Testis (tissue), 2 donors: ENCODE measurements at regions not wholly inside any gene's neighbourhood (a gene's known extent, or its start where the extent isn't known, plus 50 kb on each side); places are given as distances from the start of the nearest gene placed in this dataset.

Experiments
- DNase-seq: peaks from one replicate; pipeline ENCODE4 v3.0.0-alpha.2; 2019
- H3K27ac ChIP-seq, 2 donors: fragments of 200-600 bp; sonication (generic); one replicate each; pipeline ENCODE4 v1.5.1; 2019
- H3K27me3 ChIP-seq: fragments of 200-600 bp; sonication (generic); one replicate; pipeline ENCODE4 v1.5.1; 2019
- H3K36me3 ChIP-seq: fragments of 200-600 bp; sonication (generic); one replicate; pipeline ENCODE4 v1.5.1; 2017; ENCODE audit warnings: low read depth; ENCODE audit errors: missing control alignments
- H3K4me1 ChIP-seq: fragments of 200-600 bp; sonication (generic); one replicate; pipeline ENCODE4 v1.5.1; 2019
- H3K4me3 ChIP-seq, 2 donors: fragments of 200-600 bp; sonication (generic); one replicate each; pipeline ENCODE4 v1.5.1; 2017 to 2019
- H3K9me3 ChIP-seq: fragments of 200-600 bp; sonication (generic); one replicate; pipeline ENCODE4 v1.5.1; 2017
- CTCF ChIP-seq, 3 experiments: fragments of 450-650 bp in 2 of 3; fragments of 200-600 bp in 1 of 3; sonication (generic) in 1 of 3; IDR thresholded peaks; one replicate each; pipeline ENCODE4 v1.5.1; 2016 to 2019; ENCODE audit warnings: antibody characterized with exemption in 3 of 3, mild to moderate bottlenecking in 2 of 3, moderate library complexity in 1 of 3
- POLR2A ChIP-seq: fragments of 450-650 bp; IDR thresholded peaks from one replicate; pipeline ENCODE4 v1.6.1; 2017; ENCODE audit warnings: antibody characterized with exemption, mild to moderate bottlenecking, moderate library complexity
- WGBS, 2 donors: methylation state at CpG; one replicate each; pipeline ENCODE4 v1.1.5; 2018; 5-methylcytosine and 5-hydroxymethylcytosine counted together
- intact Hi-C: fragments of 100-400 bp; cut with DNase I; formaldehyde crosslinking; loops from one replicate; pipeline ENCODE4 v1.15.1; 2023; ENCODE audit warnings: low total_unique reads
- small RNA-seq, 2 donors: library from RNA; depleted of rRNA; stranded (forward); fragments of <200 nt; gene quantifications; one replicate each; pipeline ENCODE3, GENCODE V24; 2016

DNA sequence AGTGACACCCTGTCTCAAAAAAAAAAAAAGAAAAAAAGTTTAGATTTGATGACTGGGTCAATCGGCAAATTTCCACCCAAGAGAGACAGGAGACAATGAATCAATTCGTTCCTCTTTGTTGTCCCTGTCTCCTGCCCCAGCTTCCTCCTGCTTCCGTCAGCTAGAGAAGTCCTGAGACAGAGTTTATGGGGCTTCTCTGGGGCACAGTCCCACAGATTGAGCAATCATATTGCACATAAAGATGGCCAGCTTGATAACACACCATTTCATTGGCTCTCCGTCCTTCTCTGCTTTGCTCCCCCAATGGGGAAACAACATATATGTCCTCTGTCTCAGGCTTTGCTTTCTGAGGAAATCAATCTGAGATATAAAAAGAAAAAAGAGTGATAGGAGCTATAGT is 78.4 kb upstream of the FUNDC1 start:
- TF ChIP-seq POLR2A (no peak), CTCF (IDR thresholded peaks at IDR 0.05) (no peak)
- intact Hi-C loops: no loop called here
- DNase-seq: no peak
- H3K27ac ChIP-seq: no peak overlapping the region
- no peaks in the 10 kb centered on the region for H3K27me3 ChIP-seq
- no peaks in the 10 kb centered on the region for H3K4me1 ChIP-seq
- no peaks in the 10 kb centered on the region for H3K9me3 ChIP-seq
- H3K36me3 ChIP-seq: no peaks in the 10 kb centered on the region
- no peak overlapping the region for H3K4me3 ChIP-seq
- WGBS, 2 donors: 79 to 83% methylated on average over 4 of the region's 4 CpGs

DNA sequence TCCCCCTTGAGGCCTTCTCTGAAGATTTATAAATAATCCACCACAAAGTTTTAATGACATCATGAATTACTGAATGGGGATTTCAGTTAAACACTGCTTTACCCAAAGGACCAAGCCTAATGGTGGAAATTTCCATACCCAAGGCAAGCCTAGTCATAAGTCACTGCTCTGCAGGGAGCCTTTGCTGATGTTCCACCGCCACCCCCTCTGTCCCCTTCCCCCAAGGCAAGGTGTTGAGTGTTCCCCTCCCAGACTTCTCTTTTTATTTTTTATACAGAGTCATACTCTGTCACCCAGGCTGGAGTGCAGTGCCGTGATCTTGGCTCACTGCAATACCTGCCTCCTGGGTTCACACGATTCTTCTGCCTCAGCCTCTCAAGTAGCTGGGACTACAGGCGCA is 76.4 kb upstream of the FUNDC1 start:
- WGBS, 2 donors: 97 to 98% methylated on average over 4 of the region's 4 CpGs
- Histone ChIP-seq H3K27me3 (no peaks in the 10 kb centered on the region), H3K36me3 (no peaks in the 10 kb centered on the region), H3K27ac (no peak overlapping the region), H3K9me3 (no peaks in the 10 kb centered on the region), H3K4me1 (no peaks in the 10 kb centered on the region), H3K4me3 (no peak overlapping the region)
- DNase-seq: no peak
- TF ChIP-seq POLR2A: no peak
- no peak for TF ChIP-seq CTCF (IDR thresholded peaks at IDR 0.05)
- intact Hi-C loops: no loop called here

- WGBS, 2 donors: 73 to 76% methylated on average over 2 of the region's 2 CpGs
- no peaks in the 10 kb centered on the region for H3K36me3 ChIP-seq
- H3K27ac ChIP-seq: no peak overlapping the region
- no peaks in the 10 kb centered on the region for H3K27me3 ChIP-seq
- H3K4me1 ChIP-seq: no peaks in the 10 kb centered on the region
- TF ChIP-seq POLR2A (no peak), CTCF (IDR thresholded peaks at IDR 0.05) (no peak)
- no peak overlapping the region for H3K4me3 ChIP-seq
- DNase-seq: no peak
- H3K9me3 ChIP-seq: no peaks in the 10 kb centered on the region
- intact Hi-C loops: no loop called here
Observed at GRCh38 chrX:44596277-44596676, 53.6 kb upstream of the FUNDC1 start.

Small RNAs in the stretch of these regions (small RNA-seq; reads per million reads assigned to genes)
- gene RN7SL291P: 0 reads per million in 2 donors
